Type B pancreatic cell (in vitro differentiated cells): ENCODE measurements at regions not wholly inside any gene's neighbourhood (a gene's known extent, or its start where the extent isn't known, plus 50 kb on each side); places are given as distances from the start of the nearest gene placed in this dataset.

Experiments used
- DNase-seq: peaks from one replicate; pipeline ENCODE4 v3.0.0; 2021; ENCODE audit warnings: mixed read lengths; ENCODE audit not compliant: unreplicated experiment; ENCODE audit errors: extremely low spot score
- H3K27ac Mint-ChIP-seq: 2 replicates; pipeline ENCODE4 v1.8.0; 2021; ENCODE audit warnings: mild to moderate bottlenecking, mixed read lengths
- H3K27me3 Mint-ChIP-seq: 2 replicates; pipeline ENCODE4 v1.8.0; 2021; ENCODE audit warnings: mixed read lengths
- H3K36me3 Mint-ChIP-seq: 2 replicates; pipeline ENCODE4 v1.8.0; 2021; ENCODE audit warnings: mixed read lengths
- H3K4me1 Mint-ChIP-seq: one replicate; pipeline ENCODE4 v1.8.0; 2021; ENCODE audit warnings: mixed read lengths; ENCODE audit not compliant: unreplicated experiment
- H3K4me3 Mint-ChIP-seq: 2 replicates; pipeline ENCODE4 v1.8.0; 2021; ENCODE audit warnings: mild to moderate bottlenecking, mixed read lengths
- H3K9me3 Mint-ChIP-seq: 2 replicates; pipeline ENCODE4 v1.8.0; 2021; ENCODE audit warnings: mixed read lengths
- TF ChIP-seq, protein P1 (sequence below): fragments of 200-600 bp; sonication (generic); conservative IDR thresholded peaks from 2 replicates; pipeline ENCODE4 v1.5.0; 2021; ENCODE audit warnings: antibody characterized with exemption, mild to moderate bottlenecking

DNA sequence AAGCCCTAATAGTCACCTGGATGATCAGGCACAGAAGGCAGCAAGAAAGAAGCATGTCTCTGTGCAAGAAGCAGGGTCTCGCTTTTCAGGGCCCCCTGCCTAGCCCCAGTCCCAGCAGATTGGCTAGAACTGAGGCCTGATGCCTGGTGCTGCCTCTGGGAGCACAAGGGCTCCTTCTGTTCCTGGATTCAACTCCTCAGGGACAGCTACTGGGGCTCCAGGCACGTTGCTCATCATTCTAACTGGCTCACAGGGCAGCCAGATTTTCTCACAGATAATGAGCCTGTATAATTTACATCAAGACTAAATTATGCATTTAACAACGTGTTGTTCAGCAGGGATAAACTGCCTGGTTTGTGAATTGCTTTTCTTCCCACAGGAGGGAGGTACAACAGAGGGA is 106.5 kb upstream of the PLXNC1 start:
- no peak overlapping the region for H3K27ac Mint-ChIP-seq
- no peak overlapping the region for H3K4me3 Mint-ChIP-seq
- no peaks in the 10 kb centered on the region for H3K27me3 Mint-ChIP-seq
- H3K9me3 Mint-ChIP-seq, result peaks cover 10% of the 10 kb centered on the region
- TF ChIP-seq, protein P1, sequence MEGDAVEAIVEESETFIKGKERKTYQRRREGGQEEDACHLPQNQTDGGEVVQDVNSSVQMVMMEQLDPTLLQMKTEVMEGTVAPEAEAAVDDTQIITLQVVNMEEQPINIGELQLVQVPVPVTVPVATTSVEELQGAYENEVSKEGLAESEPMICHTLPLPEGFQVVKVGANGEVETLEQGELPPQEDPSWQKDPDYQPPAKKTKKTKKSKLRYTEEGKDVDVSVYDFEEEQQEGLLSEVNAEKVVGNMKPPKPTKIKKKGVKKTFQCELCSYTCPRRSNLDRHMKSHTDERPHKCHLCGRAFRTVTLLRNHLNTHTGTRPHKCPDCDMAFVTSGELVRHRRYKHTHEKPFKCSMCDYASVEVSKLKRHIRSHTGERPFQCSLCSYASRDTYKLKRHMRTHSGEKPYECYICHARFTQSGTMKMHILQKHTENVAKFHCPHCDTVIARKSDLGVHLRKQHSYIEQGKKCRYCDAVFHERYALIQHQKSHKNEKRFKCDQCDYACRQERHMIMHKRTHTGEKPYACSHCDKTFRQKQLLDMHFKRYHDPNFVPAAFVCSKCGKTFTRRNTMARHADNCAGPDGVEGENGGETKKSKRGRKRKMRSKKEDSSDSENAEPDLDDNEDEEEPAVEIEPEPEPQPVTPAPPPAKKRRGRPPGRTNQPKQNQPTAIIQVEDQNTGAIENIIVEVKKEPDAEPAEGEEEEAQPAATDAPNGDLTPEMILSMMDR, result no peak
- peaks cover 10% of the 10 kb centered on the region for H3K4me1 Mint-ChIP-seq
- DNase-seq, result no peak
- no peaks in the 10 kb centered on the region for H3K36me3 Mint-ChIP-seq

- no peak for DNase-seq
- Mint-ChIP-seq H3K36me3 (no peaks in the 10 kb centered on the region), H3K27ac (no peak overlapping the region), H3K4me1 (peaks cover 10% of the 10 kb centered on the region), H3K4me3 (no peak overlapping the region), H3K27me3 (no peaks in the 10 kb centered on the region), H3K9me3 (peaks cover 10% of the 10 kb centered on the region)
- TF ChIP-seq, protein P1, result no peak
Observed at GRCh38 chr12:94042321-94042720, 106.1 kb upstream of the PLXNC1 start.

- no peak overlapping the region for H3K27ac Mint-ChIP-seq
- peaks cover 4% of the 10 kb centered on the region for H3K9me3 Mint-ChIP-seq
- peaks cover 9% of the 10 kb centered on the region for H3K4me1 Mint-ChIP-seq
- H3K27me3 Mint-ChIP-seq, result peaks cover 3% of the 10 kb centered on the region
- TF ChIP-seq, protein P1, result no peak
- no peaks in the 10 kb centered on the region for H3K36me3 Mint-ChIP-seq
- DNase-seq, result no peak
- no peak overlapping the region for H3K4me3 Mint-ChIP-seq
Observed at GRCh38 chr12:94046626-94047410, 101.6 kb upstream of the PLXNC1 start.

GRCh38 chr12:94047781-94048567 is 100.4 kb upstream of the PLXNC1 start:
- TF ChIP-seq, protein P1, result no peak
- no peak overlapping the region for H3K4me3 Mint-ChIP-seq
- no peak overlapping the region for H3K27ac Mint-ChIP-seq
- H3K4me1 Mint-ChIP-seq, result peaks cover 4% of the 10 kb centered on the region
- H3K27me3 Mint-ChIP-seq, result peaks cover 3% of the 10 kb centered on the region
- DNase-seq, result no peak
- H3K36me3 Mint-ChIP-seq, result no peaks in the 10 kb centered on the region
- H3K9me3 Mint-ChIP-seq, result peaks cover 6% of the 10 kb centered on the region

GRCh38 chr12:94048757-94049156 is 99.6 kb upstream of the PLXNC1 start:
- peaks cover 3% of the 10 kb centered on the region for H3K27me3 Mint-ChIP-seq
- no peaks in the 10 kb centered on the region for H3K36me3 Mint-ChIP-seq
- no peak for DNase-seq
- no peak overlapping the region for H3K27ac Mint-ChIP-seq
- TF ChIP-seq, protein P1, result no peak
- H3K9me3 Mint-ChIP-seq, result peaks cover 6% of the 10 kb centered on the region
- peaks cover 4% of the 10 kb centered on the region for H3K4me1 Mint-ChIP-seq
- no peak overlapping the region for H3K4me3 Mint-ChIP-seq
